AG04450 (cell line): ENCODE measurements at regions not wholly inside any gene's neighbourhood (a gene's known extent, or its start where the extent isn't known, plus 50 kb on each side); places are given as distances from the start of the nearest gene placed in this dataset.
"Not testable (repeated sequence)": the region's sequence is repeated elsewhere in the genome, so short reads cannot be mapped to it uniquely, and the experiment has no call there.

Experiments used
- CTCF ChIA-PET: fragments of 300-600, 350-600 bp; formaldehyde crosslinking; extraction: SDS; loops from one replicate; lab custom pipeline; 2022; ENCODE audit warnings: antibody characterized with exemption, inconsistent platforms; lab: Charles Lee
- POLR2A ChIA-PET: fragments of 350-600 bp; formaldehyde crosslinking; extraction: SDS; loops from one replicate; lab custom pipeline; 2021; ENCODE audit warnings: antibody characterized with exemption, inconsistent platforms; lab: Yijun Ruan, JAX
- DNase-seq: peaks from one replicate; pipeline ENCODE4 v3.0.0-alpha.2; 2011; ENCODE audit warnings: low read depth, low spot score
- H3K27ac ChIP-seq: one replicate; pipeline ENCODE4 v1.5.1; 2012; ENCODE audit warnings: low read depth, low read length, control low read depth
- H3K27me3 ChIP-seq: one replicate; pipeline ENCODE4 v1.6.0; 2012; ENCODE audit warnings: low read length; ENCODE audit not compliant: control insufficient read depth, insufficient read depth
- H3K4me3 ChIP-seq: 2 replicates; pipeline ENCODE4 v1.5.1; 2011; ENCODE audit warnings: mild to moderate bottlenecking, low read depth, low read length, control low read depth
- H3K9me3 ChIP-seq: 2 replicates; pipeline ENCODE4 v1.5.1; 2012; ENCODE audit warnings: low read length; ENCODE audit not compliant: control insufficient read depth, insufficient read depth
- TF ChIP-seq, protein P1 (sequence below): IDR thresholded peaks from 2 replicates; pipeline ENCODE4 v1.5.1; 2011; ENCODE audit warnings: low read depth, low read length, control low read depth, inconsistent platforms

DNA sequence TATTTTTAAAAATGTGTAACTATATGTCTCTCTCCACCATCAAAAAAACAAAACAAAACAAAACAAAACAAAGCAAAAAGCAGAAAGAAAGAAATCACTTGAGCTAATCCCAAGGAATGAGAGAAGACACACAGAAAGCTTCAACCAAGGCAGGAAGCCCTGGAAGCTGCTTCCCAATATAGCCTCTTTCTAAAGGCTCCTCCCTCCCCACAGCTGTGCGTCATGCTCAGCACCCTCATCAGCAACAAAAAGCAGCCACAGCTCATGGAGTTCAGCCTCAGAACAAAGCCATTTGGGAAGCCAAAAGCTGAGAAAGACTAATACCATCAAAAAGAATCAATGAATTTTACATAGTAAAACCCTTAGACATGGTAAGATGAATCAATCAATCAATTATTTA lies 501.6 kb upstream of the SMIM31 start:
- Histone ChIP-seq H3K27ac (no peak overlapping the region), H3K9me3 (no peaks in the 10 kb centered on the region), H3K27me3 (no peaks in the 10 kb centered on the region), H3K4me3 (no peak overlapping the region)
- ChIA-PET CTCF (no interaction called here), POLR2A (no interaction called here)
- TF ChIP-seq, protein P1, sequence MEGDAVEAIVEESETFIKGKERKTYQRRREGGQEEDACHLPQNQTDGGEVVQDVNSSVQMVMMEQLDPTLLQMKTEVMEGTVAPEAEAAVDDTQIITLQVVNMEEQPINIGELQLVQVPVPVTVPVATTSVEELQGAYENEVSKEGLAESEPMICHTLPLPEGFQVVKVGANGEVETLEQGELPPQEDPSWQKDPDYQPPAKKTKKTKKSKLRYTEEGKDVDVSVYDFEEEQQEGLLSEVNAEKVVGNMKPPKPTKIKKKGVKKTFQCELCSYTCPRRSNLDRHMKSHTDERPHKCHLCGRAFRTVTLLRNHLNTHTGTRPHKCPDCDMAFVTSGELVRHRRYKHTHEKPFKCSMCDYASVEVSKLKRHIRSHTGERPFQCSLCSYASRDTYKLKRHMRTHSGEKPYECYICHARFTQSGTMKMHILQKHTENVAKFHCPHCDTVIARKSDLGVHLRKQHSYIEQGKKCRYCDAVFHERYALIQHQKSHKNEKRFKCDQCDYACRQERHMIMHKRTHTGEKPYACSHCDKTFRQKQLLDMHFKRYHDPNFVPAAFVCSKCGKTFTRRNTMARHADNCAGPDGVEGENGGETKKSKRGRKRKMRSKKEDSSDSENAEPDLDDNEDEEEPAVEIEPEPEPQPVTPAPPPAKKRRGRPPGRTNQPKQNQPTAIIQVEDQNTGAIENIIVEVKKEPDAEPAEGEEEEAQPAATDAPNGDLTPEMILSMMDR: no peak
- no peak for DNase-seq

DNA sequence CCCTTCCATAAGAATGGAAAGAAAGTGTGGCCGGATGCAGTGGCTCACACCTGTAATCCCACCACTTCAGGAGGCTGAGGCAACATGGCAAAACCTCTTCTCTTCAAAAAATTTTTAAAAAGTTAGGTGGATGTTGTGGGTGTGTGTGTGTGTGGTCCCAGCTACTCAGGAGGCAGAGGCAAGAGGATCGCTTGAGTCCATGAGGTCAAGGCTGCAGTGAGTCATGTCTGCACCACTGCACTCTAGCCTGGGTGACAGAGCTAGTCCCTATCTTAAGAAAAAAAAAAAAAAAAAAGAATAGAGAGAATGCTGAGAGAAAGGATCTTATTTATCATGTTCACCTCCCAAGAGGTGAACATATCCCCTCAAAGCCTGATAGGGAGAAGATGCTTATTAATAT lies 492.1 kb upstream of the SMIM31 start:
- Histone ChIP-seq H3K27me3 (no peaks in the 10 kb centered on the region), H3K9me3 (no peaks in the 10 kb centered on the region; the same call in 1 of the 2 replicates), H3K4me3 (no peak overlapping the region), H3K27ac (no peak overlapping the region)
- POLR2A ChIA-PET: no interaction called here
- no peak for DNase-seq
- TF ChIP-seq, protein P1: no peak
- CTCF ChIA-PET: no interaction called here

DNA sequence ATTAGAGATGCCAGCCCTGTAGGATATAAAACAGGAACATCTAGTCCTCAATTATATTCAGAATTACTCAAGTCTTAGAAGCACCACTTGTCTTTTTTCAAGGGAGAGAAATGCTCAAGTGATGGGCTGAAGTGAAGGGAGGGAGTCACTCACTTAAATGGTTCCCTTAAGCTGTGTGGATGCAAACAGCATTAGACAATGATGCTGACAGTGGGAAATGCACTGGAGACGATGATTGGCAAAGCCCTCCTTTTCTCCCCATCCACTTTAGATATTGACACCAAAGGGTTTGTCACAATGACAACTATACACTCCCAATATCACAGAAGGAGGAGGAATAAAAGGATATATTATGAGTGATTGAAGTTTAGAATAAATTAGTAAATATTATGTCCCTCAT lies 491.4 kb upstream of the SMIM31 start:
- DNase-seq, H3K9me3 ChIP-seq, H3K27ac ChIP-seq, CTCF ChIA-PET, POLR2A ChIA-PET, H3K4me3 ChIP-seq, H3K27me3 ChIP-seq: not testable (repeated sequence)

DNA sequence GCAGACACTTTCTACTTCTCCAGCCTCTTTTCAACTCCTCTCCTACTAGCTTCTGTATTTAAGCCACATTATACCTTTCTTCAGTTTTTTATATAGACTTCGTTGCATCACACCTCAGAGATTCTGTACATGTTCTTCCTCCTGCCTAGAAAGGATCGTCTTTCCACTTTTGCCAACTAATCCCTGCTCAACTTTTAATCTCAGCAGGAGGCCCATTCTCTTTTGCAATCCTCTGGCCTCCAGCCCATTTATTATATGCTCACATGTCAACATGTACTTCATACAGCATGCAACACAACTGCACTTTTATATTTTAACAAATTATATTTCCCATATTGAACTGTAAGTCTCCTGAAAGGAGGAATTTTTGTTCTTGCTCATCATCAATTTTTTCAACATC lies 476.5 kb upstream of the SMIM31 start:
- H3K27me3 ChIP-seq, CTCF ChIA-PET, H3K4me3 ChIP-seq, H3K9me3 ChIP-seq, POLR2A ChIA-PET, DNase-seq, H3K27ac ChIP-seq: not testable (repeated sequence)

DNA sequence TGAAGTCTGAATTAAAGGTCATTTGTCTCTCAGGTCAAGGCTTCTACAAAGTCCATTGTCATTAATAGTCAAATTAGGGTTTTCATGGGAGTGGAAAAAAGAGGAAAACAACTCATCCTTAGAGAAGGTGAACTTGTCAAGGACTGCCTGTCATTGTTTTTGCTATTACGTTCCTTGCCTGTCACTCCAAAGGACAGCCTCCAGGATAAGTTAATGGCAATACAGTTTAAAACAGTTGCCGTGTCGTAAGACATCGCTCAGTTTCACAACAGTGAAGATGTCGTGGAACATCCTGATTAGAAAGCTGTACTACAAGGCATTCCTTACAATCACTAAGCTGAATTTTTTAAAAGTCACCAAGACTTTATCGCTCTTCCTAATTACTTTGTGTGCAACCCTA lies 466.8 kb upstream of the SMIM31 start:
- TF ChIP-seq, protein P1: no peak
- CTCF ChIA-PET: no interaction called here
- Histone ChIP-seq H3K27ac (no peak overlapping the region), H3K27me3 (no peaks in the 10 kb centered on the region), H3K9me3 (peaks cover 4% of the 10 kb centered on the region; the same call in 1 of the 2 replicates), H3K4me3 (no peak overlapping the region)
- no peak for DNase-seq
- POLR2A ChIA-PET: no interaction called here

DNA sequence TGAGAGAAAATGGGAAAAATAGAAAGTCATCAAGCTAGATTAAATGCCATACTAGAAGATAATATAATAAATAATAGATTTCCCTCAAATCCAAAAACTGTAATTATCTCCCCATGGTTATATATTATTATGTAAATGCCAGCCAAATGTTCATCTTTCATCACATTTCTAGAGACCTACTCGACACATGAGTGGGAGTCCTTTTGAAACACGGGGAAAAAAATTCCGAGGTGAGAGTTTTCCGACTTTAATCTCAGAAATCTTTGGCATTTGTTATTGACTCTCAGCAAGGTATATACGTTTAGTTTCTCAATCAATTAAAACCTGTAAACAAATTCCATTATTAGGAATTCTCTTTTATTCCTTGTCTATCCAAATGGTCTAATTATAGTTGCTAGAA lies 465.4 kb upstream of the SMIM31 start:
- TF ChIP-seq, protein P1: no peak
- H3K27me3 ChIP-seq: no peaks in the 10 kb centered on the region
- POLR2A ChIA-PET: no interaction called here
- H3K4me3 ChIP-seq: no peak overlapping the region
- H3K27ac ChIP-seq: no peak overlapping the region
- CTCF ChIA-PET: no interaction called here
- no peak for DNase-seq
- peaks cover 4% of the 10 kb centered on the region; the same call in 1 of the 2 replicates for H3K9me3 ChIP-seq
